GM06990 (cell line): ENCODE measurements at regions not wholly inside any gene's neighbourhood (a gene's known extent, or its start where the extent isn't known, plus 50 kb on each side); places are given as distances from the start of the nearest gene placed in this dataset.
A peak's percentile ranks its signal among the peaks of the same experiment; 100 is the strongest.

Experiments
- DNase-seq: peaks from one replicate; pipeline ENCODE4 v3.0.0-alpha.2; 2011; ENCODE audit not compliant: insufficient read length; ENCODE audit errors: extremely low read depth
- H3K27me3 ChIP-seq: replicated peaks from 2 replicates; pipeline ENCODE4 v1.6.0; 2011; ENCODE audit warnings: low read length; ENCODE audit not compliant: control insufficient read depth, insufficient read depth
- H3K36me3 ChIP-seq: 2 replicates; pipeline ENCODE4 v1.5.1; 2011; ENCODE audit warnings: low read length; ENCODE audit not compliant: control insufficient read depth, insufficient read depth
- H3K4me3 ChIP-seq: replicated peaks from 2 replicates; pipeline ENCODE4 v1.5.1; 2011; ENCODE audit warnings: low read depth, mild to moderate bottlenecking, control low read depth, low read length
- TF ChIP-seq, protein P1 (sequence below): IDR thresholded peaks from 2 replicates; pipeline ENCODE4 v1.5.1; 2011; ENCODE audit warnings: low read length, control low read depth, mild to moderate bottlenecking, inconsistent platforms; ENCODE audit not compliant: insufficient read depth, poor library complexity, severe bottlenecking

DNA sequence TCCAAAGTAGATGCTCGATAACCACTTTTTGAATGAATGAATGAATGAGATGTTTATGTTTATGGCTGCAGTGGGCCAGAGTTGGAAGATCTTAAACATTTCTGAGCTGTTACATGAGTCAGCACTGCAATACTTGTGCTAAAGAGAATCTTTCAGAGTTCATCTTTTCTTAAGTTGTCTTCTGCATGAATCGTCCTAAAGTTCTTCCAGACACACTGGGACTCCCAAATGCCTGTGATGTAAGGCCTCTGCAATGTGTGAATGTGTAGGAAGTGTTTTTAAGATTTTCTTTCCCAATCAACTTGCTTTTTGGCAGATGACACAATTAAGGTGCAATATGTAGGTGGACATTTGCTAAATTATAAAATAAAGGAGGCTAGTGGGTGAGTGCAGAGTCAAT is 50.3 kb upstream of the TRIM9 start:
- Histone ChIP-seq H3K4me3 (no peak overlapping the region), H3K36me3 (no peaks in the 10 kb centered on the region), H3K27me3 (no peaks in the 10 kb centered on the region)
- DNase-seq = no peak
- TF ChIP-seq, protein P1, sequence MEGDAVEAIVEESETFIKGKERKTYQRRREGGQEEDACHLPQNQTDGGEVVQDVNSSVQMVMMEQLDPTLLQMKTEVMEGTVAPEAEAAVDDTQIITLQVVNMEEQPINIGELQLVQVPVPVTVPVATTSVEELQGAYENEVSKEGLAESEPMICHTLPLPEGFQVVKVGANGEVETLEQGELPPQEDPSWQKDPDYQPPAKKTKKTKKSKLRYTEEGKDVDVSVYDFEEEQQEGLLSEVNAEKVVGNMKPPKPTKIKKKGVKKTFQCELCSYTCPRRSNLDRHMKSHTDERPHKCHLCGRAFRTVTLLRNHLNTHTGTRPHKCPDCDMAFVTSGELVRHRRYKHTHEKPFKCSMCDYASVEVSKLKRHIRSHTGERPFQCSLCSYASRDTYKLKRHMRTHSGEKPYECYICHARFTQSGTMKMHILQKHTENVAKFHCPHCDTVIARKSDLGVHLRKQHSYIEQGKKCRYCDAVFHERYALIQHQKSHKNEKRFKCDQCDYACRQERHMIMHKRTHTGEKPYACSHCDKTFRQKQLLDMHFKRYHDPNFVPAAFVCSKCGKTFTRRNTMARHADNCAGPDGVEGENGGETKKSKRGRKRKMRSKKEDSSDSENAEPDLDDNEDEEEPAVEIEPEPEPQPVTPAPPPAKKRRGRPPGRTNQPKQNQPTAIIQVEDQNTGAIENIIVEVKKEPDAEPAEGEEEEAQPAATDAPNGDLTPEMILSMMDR = no peak

DNA sequence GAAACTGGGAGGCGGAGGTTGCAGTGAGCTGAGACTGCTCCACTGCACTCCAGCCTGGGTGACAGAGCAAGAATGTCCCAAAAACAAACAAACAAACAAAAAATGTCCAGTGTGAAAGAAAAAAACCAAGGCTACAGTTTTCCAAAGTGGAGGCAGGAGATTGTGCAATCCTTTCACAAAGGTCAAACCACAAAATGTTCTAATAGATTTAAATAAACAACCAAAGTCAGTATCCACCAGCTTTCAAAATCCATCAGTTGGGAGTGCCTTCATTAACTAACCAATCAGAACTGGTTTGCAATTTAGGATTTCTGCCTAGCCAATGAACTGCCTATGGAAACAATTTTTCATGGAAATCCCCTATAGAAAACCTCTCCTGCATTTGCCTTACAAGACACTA is 52.3 kb upstream of the TRIM9 start:
- no peak for DNase-seq
- TF ChIP-seq, protein P1 = no peak
- H3K4me3 ChIP-seq = no peak overlapping the region
- no peaks in the 10 kb centered on the region for H3K36me3 ChIP-seq
- no peaks in the 10 kb centered on the region for H3K27me3 ChIP-seq

DNA sequence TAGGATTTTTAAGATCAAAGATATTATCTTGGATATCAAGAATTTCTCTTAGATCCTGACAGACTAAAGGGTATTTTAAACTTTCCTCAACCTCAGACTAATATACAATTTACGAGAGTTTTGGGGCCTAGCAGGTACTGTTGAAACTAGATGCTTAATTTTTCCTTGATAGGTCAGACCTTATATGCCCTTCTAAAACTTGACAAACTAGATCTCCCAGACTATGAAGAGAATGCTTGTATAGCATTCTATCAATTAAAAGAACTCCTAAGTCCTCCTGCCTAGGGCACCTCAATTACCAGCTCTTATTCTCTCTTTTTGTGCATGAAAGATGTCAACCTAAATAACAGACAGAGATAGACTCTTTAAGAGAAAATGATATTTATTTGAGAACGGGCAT is 60.4 kb upstream of the TRIM9 start:
- Histone ChIP-seq H3K36me3 (no peaks in the 10 kb centered on the region), H3K27me3 (no peaks in the 10 kb centered on the region), H3K4me3 (no peak overlapping the region)
- DNase-seq = no peak
- TF ChIP-seq, protein P1 = no peak

DNA sequence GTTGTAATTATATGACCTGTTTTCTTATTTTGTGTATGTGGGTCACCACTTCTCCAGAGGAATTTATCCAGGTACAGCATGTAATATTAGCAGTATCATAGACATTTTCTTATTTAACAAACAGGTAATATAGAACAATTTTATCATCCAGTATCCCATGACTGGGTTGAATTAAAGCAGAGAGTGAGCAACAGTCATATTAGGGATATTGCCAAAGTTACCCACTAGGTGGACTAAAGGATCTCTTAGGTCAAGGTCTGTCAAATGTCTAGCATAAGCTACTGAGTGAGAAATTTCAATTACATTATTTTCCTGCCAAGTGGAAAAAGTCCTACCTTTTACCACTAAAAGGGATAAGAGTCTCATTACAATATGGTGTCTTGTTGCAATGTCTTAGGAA is 62.1 kb upstream of the TRIM9 start:
- Histone ChIP-seq H3K27me3 (no peaks in the 10 kb centered on the region), H3K4me3 (no peak overlapping the region), H3K36me3 (no peaks in the 10 kb centered on the region)
- DNase-seq = no peak
- TF ChIP-seq, protein P1 = peak; percentile 48

DNA sequence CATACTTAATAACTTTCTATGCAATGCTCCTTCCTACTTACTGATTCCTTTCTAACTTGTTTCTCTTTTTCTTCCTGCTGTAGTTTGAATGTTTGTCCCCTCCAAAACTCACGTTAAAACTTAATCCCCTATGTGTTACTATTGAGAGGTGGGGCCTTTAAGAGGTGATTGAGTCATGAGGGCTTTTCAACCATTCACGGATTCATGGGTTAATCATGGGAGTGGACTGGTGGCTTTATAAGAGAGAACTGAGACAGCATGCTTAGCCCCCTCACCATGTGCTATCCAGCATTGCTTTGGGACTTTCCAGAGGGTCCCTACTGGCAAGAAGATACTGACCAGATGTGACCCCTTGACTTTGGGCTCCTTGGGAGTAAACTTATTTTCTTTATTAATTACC is 66.0 kb upstream of the TRIM9 start:
- TF ChIP-seq, protein P1 = no peak
- Histone ChIP-seq H3K27me3 (no peaks in the 10 kb centered on the region), H3K4me3 (no peak overlapping the region), H3K36me3 (no peaks in the 10 kb centered on the region)
- DNase-seq = no peak

DNA sequence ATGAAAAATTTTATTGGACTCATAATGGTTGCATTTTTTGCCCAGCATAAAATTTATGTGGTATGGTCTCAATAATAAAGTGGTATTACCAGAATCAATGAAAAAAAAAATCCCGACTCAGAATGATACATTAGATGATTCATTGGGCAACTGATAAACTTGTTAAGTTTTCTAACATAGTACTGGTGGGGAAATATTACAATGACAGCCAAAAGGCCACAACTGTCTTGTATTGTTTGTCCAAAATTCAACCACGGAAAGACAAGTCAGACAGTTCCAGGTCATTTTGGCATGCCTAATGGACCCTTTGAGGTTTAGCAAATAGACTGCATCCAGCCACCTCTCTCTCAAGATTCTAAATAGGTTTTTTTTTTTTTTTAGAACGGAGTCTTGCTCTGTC is 70.5 kb upstream of the TRIM9 start:
- Histone ChIP-seq H3K27me3 (no peaks in the 10 kb centered on the region), H3K4me3 (no peak overlapping the region), H3K36me3 (no peaks in the 10 kb centered on the region)
- no peak for DNase-seq
- TF ChIP-seq, protein P1 = no peak
